ENCODE measurements at regions not wholly inside any gene's neighbourhood (a gene's known extent, or its start where the extent isn't known, plus 50 kb on each side); places are given as distances from the start of the nearest gene placed in this dataset.

DNA sequence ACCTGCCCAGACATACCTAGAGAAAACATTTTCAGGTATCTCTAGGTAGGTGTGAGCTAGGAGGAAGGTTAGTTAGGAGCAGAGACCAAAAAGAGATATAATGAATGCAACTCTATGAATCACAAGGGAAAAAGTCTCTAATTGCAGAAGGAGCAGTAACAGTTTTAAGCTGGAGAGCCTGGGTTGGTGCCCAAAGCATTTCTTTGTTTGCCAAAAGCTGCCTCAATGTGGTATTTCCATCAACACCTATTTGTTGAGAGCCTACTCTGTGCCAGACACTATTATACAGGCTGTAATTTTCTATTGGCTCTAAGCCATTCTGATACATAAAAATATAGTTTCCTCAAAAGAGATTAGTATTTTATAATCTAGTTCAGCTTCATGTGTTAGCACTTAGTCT lies 141.6 kb downstream of the UBE2E3 start:
- Histone ChIP-seq H3K4me2 (ENCODE audit: control insufficient read depth, extremely low read depth, insufficient read depth, low read depth, low read length) (no peak overlapping the region), H3K27ac (ENCODE audit: control insufficient read depth, insufficient read depth, low read length) (no peak overlapping the region), H3K79me2 (ENCODE audit: control insufficient read depth, insufficient read depth, low read length) (no peaks in the 10 kb centered on the region), H3K4me3 (ENCODE audit: control insufficient read depth in 2 of 3, extremely low read depth in 1 of 3, insufficient read depth in 2 of 3, low read depth in 1 of 3, low read length in 3 of 3) (no peak overlapping the region), H3K9me3 (ENCODE audit: control insufficient read depth, low read depth, low read length) (no peaks in the 10 kb centered on the region), H3K4me1 (ENCODE audit: control insufficient read depth, extremely low read depth, insufficient read depth, low read length) (peaks cover 3% of the 10 kb centered on the region), H3K9me1 (ENCODE audit: control insufficient read depth, extremely low read depth, insufficient read depth, low read length) (no peaks in the 10 kb centered on the region), H3K9ac (ENCODE audit: control insufficient read depth, extremely low read depth, insufficient read depth, low read length) (no peak overlapping the region), H3K27me3 (ENCODE audit: control insufficient read depth, extremely low read depth, insufficient read depth, low read length) (no peaks in the 10 kb centered on the region), H2AFZ (ENCODE audit: control insufficient read depth, low read length) (no peak overlapping the region), H4K20me1 (ENCODE audit: control insufficient read depth, extremely low read depth, insufficient read depth, low read length) (no peaks in the 10 kb centered on the region), H3K36me3 (ENCODE audit: control insufficient read depth in 2 of 2, extremely low read depth in 1 of 2, insufficient read depth in 2 of 2, low read length in 2 of 2) (no peaks in the 10 kb centered on the region)
- dilution Hi-C loops (cut with MboI; ENCODE audit: extremely low pct_ligation_motif_present, low sequenced_read_pairs): no loop called here
- no peak for TF ChIP-seq EZH2 (IDR thresholded peaks at IDR 0.05; ENCODE audit: low read length)
- TF ChIP-seq, protein P1, sequence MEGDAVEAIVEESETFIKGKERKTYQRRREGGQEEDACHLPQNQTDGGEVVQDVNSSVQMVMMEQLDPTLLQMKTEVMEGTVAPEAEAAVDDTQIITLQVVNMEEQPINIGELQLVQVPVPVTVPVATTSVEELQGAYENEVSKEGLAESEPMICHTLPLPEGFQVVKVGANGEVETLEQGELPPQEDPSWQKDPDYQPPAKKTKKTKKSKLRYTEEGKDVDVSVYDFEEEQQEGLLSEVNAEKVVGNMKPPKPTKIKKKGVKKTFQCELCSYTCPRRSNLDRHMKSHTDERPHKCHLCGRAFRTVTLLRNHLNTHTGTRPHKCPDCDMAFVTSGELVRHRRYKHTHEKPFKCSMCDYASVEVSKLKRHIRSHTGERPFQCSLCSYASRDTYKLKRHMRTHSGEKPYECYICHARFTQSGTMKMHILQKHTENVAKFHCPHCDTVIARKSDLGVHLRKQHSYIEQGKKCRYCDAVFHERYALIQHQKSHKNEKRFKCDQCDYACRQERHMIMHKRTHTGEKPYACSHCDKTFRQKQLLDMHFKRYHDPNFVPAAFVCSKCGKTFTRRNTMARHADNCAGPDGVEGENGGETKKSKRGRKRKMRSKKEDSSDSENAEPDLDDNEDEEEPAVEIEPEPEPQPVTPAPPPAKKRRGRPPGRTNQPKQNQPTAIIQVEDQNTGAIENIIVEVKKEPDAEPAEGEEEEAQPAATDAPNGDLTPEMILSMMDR (optimal IDR thresholded peaks at IDR 0.05 in 1 of 3, IDR thresholded peaks at IDR 0.05 in 1 of 3, conservative IDR thresholded peaks at IDR 0.05 in 1 of 3; ENCODE audit: extremely low read depth in 1 of 3, insufficient read depth in 2 of 3, low read length in 3 of 3): no peak
- DNase-seq (ENCODE audit: low read depth, low spot score): no peak
- FAIRE-seq: no peak

DNA sequence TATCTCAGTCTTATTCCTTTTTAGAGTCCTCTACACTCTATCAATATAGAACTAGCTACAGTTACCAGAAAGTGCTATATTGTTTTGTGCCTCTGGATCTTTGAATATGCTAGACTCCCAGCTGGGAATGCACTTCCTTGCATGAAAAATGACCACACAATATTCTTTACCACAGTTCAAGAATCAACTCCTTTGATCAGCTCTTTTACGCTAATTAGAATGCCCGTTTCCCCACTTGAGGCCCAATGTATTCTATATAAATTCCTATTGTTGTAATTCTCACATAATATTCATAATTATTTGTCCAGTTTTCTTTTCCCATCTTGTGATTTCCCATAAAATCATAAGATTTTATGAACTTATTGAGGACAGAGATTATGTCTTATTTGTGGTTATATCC lies 142.2 kb downstream of the UBE2E3 start:
- FAIRE-seq: no peak
- peaks cover 3% of the 10 kb centered on the region for H3K4me1 ChIP-seq (ENCODE audit: control insufficient read depth, extremely low read depth, insufficient read depth, low read length)
- no peak for DNase-seq (ENCODE audit: low read depth, low spot score)
- no peak overlapping the region for H3K4me2 ChIP-seq (ENCODE audit: control insufficient read depth, extremely low read depth, insufficient read depth, low read depth, low read length)
- no peaks in the 10 kb centered on the region for H4K20me1 ChIP-seq (ENCODE audit: control insufficient read depth, extremely low read depth, insufficient read depth, low read length)
- H3K36me3 ChIP-seq (ENCODE audit: control insufficient read depth in 2 of 2, extremely low read depth in 1 of 2, insufficient read depth in 2 of 2, low read length in 2 of 2): no peaks in the 10 kb centered on the region
- H3K9me3 ChIP-seq (ENCODE audit: control insufficient read depth, low read depth, low read length): no peaks in the 10 kb centered on the region
- H2AFZ ChIP-seq (ENCODE audit: control insufficient read depth, low read length): no peak overlapping the region
- no peaks in the 10 kb centered on the region for H3K79me2 ChIP-seq (ENCODE audit: control insufficient read depth, insufficient read depth, low read length)
- no peaks in the 10 kb centered on the region for H3K27me3 ChIP-seq (ENCODE audit: control insufficient read depth, extremely low read depth, insufficient read depth, low read length)
- no peaks in the 10 kb centered on the region for H3K9me1 ChIP-seq (ENCODE audit: control insufficient read depth, extremely low read depth, insufficient read depth, low read length)
- dilution Hi-C loops (cut with MboI; ENCODE audit: extremely low pct_ligation_motif_present, low sequenced_read_pairs): no loop called here
- no peak overlapping the region for H3K27ac ChIP-seq (ENCODE audit: control insufficient read depth, insufficient read depth, low read length)
- H3K4me3 ChIP-seq (ENCODE audit: control insufficient read depth in 2 of 3, extremely low read depth in 1 of 3, insufficient read depth in 2 of 3, low read depth in 1 of 3, low read length in 3 of 3): no peak overlapping the region
- H3K9ac ChIP-seq (ENCODE audit: control insufficient read depth, extremely low read depth, insufficient read depth, low read length): no peak overlapping the region
- TF ChIP-seq EZH2 (IDR thresholded peaks at IDR 0.05; ENCODE audit: low read length): no peak
- TF ChIP-seq, protein P1 (optimal IDR thresholded peaks at IDR 0.05 in 1 of 3, IDR thresholded peaks at IDR 0.05 in 1 of 3, conservative IDR thresholded peaks at IDR 0.05 in 1 of 3; ENCODE audit: extremely low read depth in 1 of 3, insufficient read depth in 2 of 3, low read length in 3 of 3): no peak
